HG02870 (cell line): ENCODE measurements at regions not wholly inside any gene's neighbourhood (a gene's known extent, or its start where the extent isn't known, plus 50 kb on each side); places are given as distances from the start of the nearest gene placed in this dataset.
A peak's percentile ranks its signal among the peaks of the same experiment; 100 is the strongest.

Experiments
- ATAC-seq: cut with Tn5 transposase; IDR thresholded peaks from one replicate; pipeline ENCODE4 v1.9.1; 2021; ENCODE audit warnings: mild to moderate bottlenecking, moderate library complexity; ENCODE audit not compliant: unreplicated experiment

GRCh38 chr14:42192738-42193653, 586.3 kb downstream of the LRFN5 start:
- ATAC-seq, result no peak

- peak; percentile 81 for ATAC-seq
Observed at GRCh38 chr14:42190744-42191143, 584.1 kb downstream of the LRFN5 start.

GRCh38 chr14:42187846-42188245, 581.2 kb downstream of the LRFN5 start:
- ATAC-seq, result no peak

- ATAC-seq, result peak; percentile 56
Observed at GRCh38 chr14:42185718-42186117, 579.0 kb downstream of the LRFN5 start.

- no peak for ATAC-seq
Observed at GRCh38 chr14:42174357-42174756, 567.7 kb downstream of the LRFN5 start.

GRCh38 chr14:42173206-42173605, 566.5 kb downstream of the LRFN5 start:
- ATAC-seq, result no peak

GRCh38 chr14:42172304-42172703, 565.6 kb downstream of the LRFN5 start:
- no peak for ATAC-seq

GRCh38 chr14:42163136-42163535, 556.5 kb downstream of the LRFN5 start:
- no peak for ATAC-seq

GRCh38 chr14:42159138-42159537, 552.5 kb downstream of the LRFN5 start:
- no peak for ATAC-seq

GRCh38 chr14:42149609-42150261, 543.1 kb downstream of the LRFN5 start:
- peak; percentile 92 for ATAC-seq

GRCh38 chr14:42145766-42146165, 539.1 kb downstream of the LRFN5 start:
- ATAC-seq, result no peak

GRCh38 chr14:42143114-42143513, 536.4 kb downstream of the LRFN5 start:
- no peak for ATAC-seq

- no peak for ATAC-seq
Observed at GRCh38 chr14:42141328-42141727, 534.7 kb downstream of the LRFN5 start.

GRCh38 chr14:42140831-42141279, 534.2 kb downstream of the LRFN5 start:
- ATAC-seq, result no peak

GRCh38 chr14:42140001-42140400, 533.3 kb downstream of the LRFN5 start:
- no peak for ATAC-seq

GRCh38 chr14:42138406-42138805, 531.7 kb downstream of the LRFN5 start:
- no peak for ATAC-seq

GRCh38 chr14:42130815-42131214, 524.1 kb downstream of the LRFN5 start:
- ATAC-seq, result no peak

- no peak for ATAC-seq
Observed at GRCh38 chr14:42123526-42123925, 516.9 kb downstream of the LRFN5 start.

GRCh38 chr14:42113358-42114069, 506.8 kb downstream of the LRFN5 start:
- no peak for ATAC-seq

GRCh38 chr14:42112108-42112507, 505.4 kb downstream of the LRFN5 start:
- no peak for ATAC-seq

- ATAC-seq, result no peak
Observed at GRCh38 chr14:42111355-42111754, 504.7 kb downstream of the LRFN5 start.
